Left cardiac atrium (tissue), 4 donors: ENCODE measurements at regions not wholly inside any gene's neighbourhood (a gene's known extent, or its start where the extent isn't known, plus 50 kb on each side); places are given as distances from the start of the nearest gene placed in this dataset.

Experiments
- ATAC-seq, 2 donors: fragments of 200-7000 bp; cut with Tn5 transposase; one replicate each; pipeline ENCODE4 v1.9.1; 2020; ENCODE audit warnings: mild to moderate bottlenecking in 2 of 2, moderate library complexity in 2 of 2
- DNase-seq: peaks from one replicate; pipeline ENCODE4 v3.0.0-alpha.2; 2020
- intact Hi-C, 2 donors: fragments of 100-400 bp; cut with DNase I; formaldehyde crosslinking; loops; one replicate each; pipeline versions ENCODE4 v1.14.1 to v1.15.1; 2022 to 2023
- donor health status: DM: no; HTN: yes; CAD: no.
- donor health status: DM: no; HTN: yes; CAD: no; lungs with severe emphysema.
- donor health status: DM: yes; HTN: yes; CAD: no.
- donor health status: Dilated cardiomyopathy.

GRCh38 chr22:48605856-48606481 lies 1221.7 kb downstream of the BRD1 start:
- intact Hi-C loops: no loop called here
- DNase-seq (no peak), ATAC-seq (no peak)

GRCh38 chr22:48605125-48605524 lies 1222.5 kb downstream of the BRD1 start:
- intact Hi-C loops: no loop called here

GRCh38 chr22:48603621-48604320 lies 1223.9 kb downstream of the BRD1 start:
- DNase-seq (no peak), ATAC-seq (no peak)
- intact Hi-C loops: no loop called here

More at GRCh38 chr22:48605125-48605524, 1222.5 kb downstream of the BRD1 start:
- DNase-seq: no peak
- ATAC-seq: no peak

- no peak for DNase-seq
- no peak for ATAC-seq
- intact Hi-C loops: no loop called here
Measured at GRCh38 chr22:48602805-48603518, 1224.7 kb downstream of the BRD1 start.

- intact Hi-C loops: no loop called here
- DNase-seq (no peak), ATAC-seq (no peak)
Measured at GRCh38 chr22:48600681-48601080, 1227.0 kb downstream of the BRD1 start.

GRCh38 chr22:48600171-48600570 lies 1227.5 kb downstream of the BRD1 start:
- DNase-seq: no peak
- intact Hi-C loops: no loop called here
- ATAC-seq: no peak

- intact Hi-C loops: no loop called here
- DNase-seq (no peak), ATAC-seq (no peak)
Measured at GRCh38 chr22:48599346-48599745, 1228.3 kb downstream of the BRD1 start.

GRCh38 chr22:48596111-48596850 lies 1231.4 kb downstream of the BRD1 start:
- no peak for DNase-seq
- ATAC-seq: no peak
- intact Hi-C loops: no loop called here

GRCh38 chr22:48595511-48595905 lies 1232.2 kb downstream of the BRD1 start:
- intact Hi-C loops: no loop called here
- ATAC-seq (no peak), DNase-seq (no peak)

- intact Hi-C loops: no loop called here
- ATAC-seq (no peak), DNase-seq (no peak)
Measured at GRCh38 chr22:48594757-48595510, 1232.7 kb downstream of the BRD1 start.

GRCh38 chr22:48594016-48594756 lies 1233.5 kb downstream of the BRD1 start:
- intact Hi-C loops: no loop called here
- ATAC-seq (no peak), DNase-seq (no peak)

- ATAC-seq (no peak), DNase-seq (no peak)
- intact Hi-C loops: no loop called here
Measured at GRCh38 chr22:48593551-48593950, 1234.1 kb downstream of the BRD1 start.

- ATAC-seq: no peak
- DNase-seq: no peak
Measured at GRCh38 chr22:48592931-48593330, 1234.7 kb downstream of the BRD1 start.

GRCh38 chr22:48592488-48592887 lies 1235.2 kb downstream of the BRD1 start:
- no peak for DNase-seq

More at GRCh38 chr22:48592931-48593330, 1234.7 kb downstream of the BRD1 start:
- intact Hi-C loops: no loop called here

GRCh38 chr22:48592066-48592345 lies 1235.7 kb downstream of the BRD1 start:
- no peak for DNase-seq
- ATAC-seq: peak in 1 of 2 donors; percentile 11
- intact Hi-C loops: no loop called here

More at GRCh38 chr22:48592488-48592887, 1235.2 kb downstream of the BRD1 start:
- no peak for ATAC-seq
- intact Hi-C loops: no loop called here

- intact Hi-C loops: no loop called here
- DNase-seq: no peak
- ATAC-seq: no peak
Measured at GRCh38 chr22:48591286-48592065, 1236.2 kb downstream of the BRD1 start.

- intact Hi-C loops: no loop called here
- ATAC-seq (no peak), DNase-seq (no peak)
Measured at GRCh38 chr22:48589901-48590300, 1237.8 kb downstream of the BRD1 start.
